Bronchial epithelial cell (primary cell): ENCODE measurements at regions not wholly inside any gene's neighbourhood (a gene's known extent, or its start where the extent isn't known, plus 50 kb on each side); places are given as distances from the start of the nearest gene placed in this dataset.
A peak's percentile ranks its signal among the peaks of the same experiment; 100 is the strongest.

Experiments used
- DNase-seq: peaks from one replicate; pipeline ENCODE4 v3.0.0-alpha.2; 2010; ENCODE audit warnings: low read depth
- FAIRE-seq: peaks from 2 replicates; lab custom pipeline; 2011; peaks lifted over from hg19 to GRCh38; lab: Jason Lieb, UNC
- H3K27me3 ChIP-seq: 2 replicates; pipeline ENCODE4 v1.5.1; 2011; ENCODE audit warnings: low read length; ENCODE audit not compliant: control insufficient read depth, insufficient read depth
- H3K36me3 ChIP-seq: 2 replicates; pipeline ENCODE4 v1.5.1; 2011; ENCODE audit warnings: low read length; ENCODE audit not compliant: control insufficient read depth, insufficient read depth
- H3K4me3 ChIP-seq: 2 replicates; pipeline ENCODE4 v1.5.1; 2011; ENCODE audit warnings: mild to moderate bottlenecking, low read depth, low read length, control low read depth
- TF ChIP-seq, protein P1 (sequence below): IDR thresholded peaks from 2 replicates; pipeline ENCODE4 v1.5.1; 2011; ENCODE audit warnings: mild to moderate bottlenecking, moderate library complexity, low read length, control low read depth, inconsistent platforms; ENCODE audit not compliant: insufficient read depth, severe bottlenecking

DNA sequence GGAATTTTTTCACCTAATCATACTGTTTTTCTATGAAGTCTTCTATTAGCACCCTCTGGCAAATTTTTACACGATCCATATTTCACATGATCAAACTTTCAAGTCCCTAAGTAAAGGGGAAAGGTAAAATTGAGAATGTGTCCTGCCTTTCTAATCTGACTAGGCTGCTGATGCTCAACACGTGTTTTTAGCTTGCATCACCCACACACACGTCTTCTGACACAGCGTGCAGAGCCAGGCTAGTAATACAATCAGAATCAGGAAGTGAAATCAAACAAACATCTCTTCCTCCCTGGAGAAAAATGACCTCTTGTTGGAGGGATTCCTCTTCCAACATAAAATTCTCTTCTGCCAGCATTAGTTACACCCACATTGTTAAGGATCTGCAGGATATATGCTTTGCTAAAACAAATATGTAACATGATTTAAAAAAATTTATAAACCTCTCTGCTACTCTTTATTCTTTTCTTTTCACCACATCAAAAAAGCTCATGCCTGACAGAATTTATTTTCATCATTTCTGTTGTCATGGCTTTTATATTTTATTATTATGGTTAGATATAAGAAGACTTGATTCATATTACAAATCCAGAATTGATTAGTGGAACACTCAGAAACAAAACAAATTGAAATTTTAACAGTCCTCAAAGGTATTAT lies 122.4 kb downstream of the RAP2B start:
- FAIRE-seq (peak; percentile 52), DNase-seq (peak; percentile 92)
- Histone ChIP-seq H3K36me3 (no peaks in the 10 kb centered on the region), H3K27me3 (no peaks in the 10 kb centered on the region), H3K4me3 (no peak overlapping the region)
- TF ChIP-seq, protein P1, sequence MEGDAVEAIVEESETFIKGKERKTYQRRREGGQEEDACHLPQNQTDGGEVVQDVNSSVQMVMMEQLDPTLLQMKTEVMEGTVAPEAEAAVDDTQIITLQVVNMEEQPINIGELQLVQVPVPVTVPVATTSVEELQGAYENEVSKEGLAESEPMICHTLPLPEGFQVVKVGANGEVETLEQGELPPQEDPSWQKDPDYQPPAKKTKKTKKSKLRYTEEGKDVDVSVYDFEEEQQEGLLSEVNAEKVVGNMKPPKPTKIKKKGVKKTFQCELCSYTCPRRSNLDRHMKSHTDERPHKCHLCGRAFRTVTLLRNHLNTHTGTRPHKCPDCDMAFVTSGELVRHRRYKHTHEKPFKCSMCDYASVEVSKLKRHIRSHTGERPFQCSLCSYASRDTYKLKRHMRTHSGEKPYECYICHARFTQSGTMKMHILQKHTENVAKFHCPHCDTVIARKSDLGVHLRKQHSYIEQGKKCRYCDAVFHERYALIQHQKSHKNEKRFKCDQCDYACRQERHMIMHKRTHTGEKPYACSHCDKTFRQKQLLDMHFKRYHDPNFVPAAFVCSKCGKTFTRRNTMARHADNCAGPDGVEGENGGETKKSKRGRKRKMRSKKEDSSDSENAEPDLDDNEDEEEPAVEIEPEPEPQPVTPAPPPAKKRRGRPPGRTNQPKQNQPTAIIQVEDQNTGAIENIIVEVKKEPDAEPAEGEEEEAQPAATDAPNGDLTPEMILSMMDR, result no peak

DNA sequence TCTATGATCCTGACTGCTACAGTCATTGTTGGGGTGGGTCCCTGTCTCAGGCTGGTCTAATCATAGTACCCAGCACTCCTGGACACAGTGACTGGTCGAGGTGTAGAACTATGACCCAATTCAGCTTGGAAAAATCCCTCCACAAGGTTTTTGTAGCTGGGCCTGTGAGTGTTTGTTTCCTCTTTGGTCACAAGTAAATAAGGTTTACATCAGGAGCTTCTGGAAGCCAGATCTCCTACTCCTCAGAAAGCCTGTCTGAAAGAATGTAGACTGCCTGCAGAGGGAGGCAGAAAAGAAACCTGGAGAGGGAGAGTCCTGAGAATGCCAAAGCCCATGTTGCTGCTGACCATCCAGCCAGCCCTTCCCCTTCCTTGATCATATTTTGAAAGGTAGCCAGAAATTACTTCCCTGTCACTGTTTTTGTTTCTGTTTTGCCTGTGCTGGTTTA lies 123.2 kb downstream of the RAP2B start:
- TF ChIP-seq, protein P1, result no peak
- H3K36me3 ChIP-seq, result no peaks in the 10 kb centered on the region
- DNase-seq, result peak; percentile 74
- H3K27me3 ChIP-seq, result no peaks in the 10 kb centered on the region
- peak; percentile 18 for FAIRE-seq
- no peak overlapping the region for H3K4me3 ChIP-seq

DNA sequence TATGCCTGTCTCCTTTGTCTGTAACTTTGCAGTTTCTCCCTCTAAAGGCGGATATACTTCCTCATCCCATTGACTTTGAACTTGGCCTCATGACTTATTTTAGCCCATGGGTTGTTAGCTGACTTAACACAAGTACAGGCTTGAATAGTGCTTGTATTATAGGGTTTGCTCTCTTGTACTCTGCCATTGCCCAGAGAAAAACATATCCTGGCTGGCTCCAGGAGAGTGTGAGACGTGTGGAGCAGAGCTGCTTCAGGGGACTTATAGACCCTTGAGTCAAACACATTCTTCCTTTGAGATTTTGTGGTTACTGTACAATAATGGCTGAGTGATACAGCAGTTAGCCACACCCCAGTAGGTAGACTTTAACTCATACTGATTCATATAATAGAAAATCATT lies 124.0 kb downstream of the RAP2B start:
- DNase-seq, result peak; percentile 97
- no peaks in the 10 kb centered on the region for H3K27me3 ChIP-seq
- FAIRE-seq, result peak; percentile 7

DNA sequence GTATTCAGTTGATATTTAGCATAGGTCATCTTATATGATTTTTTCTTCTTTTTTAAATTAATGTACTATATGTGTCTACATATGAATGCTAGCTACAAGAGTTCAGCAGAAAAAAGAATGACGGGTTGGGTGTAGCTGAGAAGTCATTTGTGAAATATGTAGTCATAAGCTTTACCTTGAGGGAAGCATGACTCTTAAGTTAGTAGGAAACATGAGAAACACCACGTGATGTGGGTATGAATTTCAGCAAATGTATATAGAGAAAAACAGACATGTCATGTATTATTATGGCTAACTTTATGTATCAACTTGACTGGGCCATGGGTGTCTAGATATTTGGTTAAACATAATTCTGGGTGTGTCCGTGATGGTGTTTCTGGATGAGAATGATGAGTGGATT lies 125.0 kb downstream of the RAP2B start:
- DNase-seq (peak; percentile 99), FAIRE-seq (no peak)
- H3K4me3 ChIP-seq, result no peak overlapping the region
- H3K27me3 ChIP-seq, result no peaks in the 10 kb centered on the region
- H3K36me3 ChIP-seq, result no peaks in the 10 kb centered on the region
- TF ChIP-seq, protein P1, result no peak

More for the DNA sequence above, 124.0 kb downstream of the RAP2B start:
- TF ChIP-seq, protein P1, result no peak
- no peaks in the 10 kb centered on the region for H3K36me3 ChIP-seq
- H3K4me3 ChIP-seq, result no peak overlapping the region

DNA sequence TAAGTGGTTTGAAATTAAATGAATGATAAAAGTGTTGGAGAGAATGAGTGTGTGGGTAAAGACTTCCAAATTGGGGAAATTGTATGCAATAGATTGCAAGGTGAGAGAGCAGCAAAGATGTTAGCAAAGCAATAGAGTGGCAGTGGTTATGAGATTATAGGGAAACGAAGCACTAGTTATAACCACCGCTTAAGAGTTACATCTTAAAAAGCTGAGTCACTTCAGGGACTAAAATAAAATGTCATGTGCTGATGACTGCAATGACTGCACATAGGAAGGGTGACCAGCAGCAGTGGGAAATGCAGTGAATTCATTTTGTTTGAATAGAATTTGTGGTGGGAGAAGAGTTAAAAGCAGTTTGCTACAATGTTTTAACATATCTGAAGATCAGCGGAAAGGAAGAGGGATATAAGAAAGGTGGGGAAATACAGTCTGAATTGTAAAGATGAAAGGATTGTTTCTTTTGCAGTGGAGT lies 127.3 kb downstream of the RAP2B start:
- FAIRE-seq (no peak), DNase-seq (peak; percentile 70)
- Histone ChIP-seq H3K27me3 (no peaks in the 10 kb centered on the region), H3K4me3 (no peak overlapping the region), H3K36me3 (no peaks in the 10 kb centered on the region)
- TF ChIP-seq, protein P1, result no peak
